SK-N-MC (cell line): ENCODE measurements at regions not wholly inside any gene's neighbourhood (a gene's known extent, or its start where the extent isn't known, plus 50 kb on each side); places are given as distances from the start of the nearest gene placed in this dataset.
"Not testable (repeated sequence)": the region's sequence is repeated elsewhere in the genome, so short reads cannot be mapped to it uniquely, and the experiment has no call there.

ENCODE experiments used
- DNase-seq: peaks from one replicate; pipeline ENCODE4 v3.0.0-alpha.2; 2011; ENCODE audit warnings: low read depth, low spot score
- H3K27ac ChIP-seq: fragments of 200-600 bp; sonication (generic); 2 replicates; pipeline ENCODE4 v1.5.1; 2016; ENCODE audit warnings: mixed run types
- H3K36me3 ChIP-seq: fragments of 200-600 bp; sonication (generic); 2 replicates; pipeline ENCODE4 v1.6.1; 2017; ENCODE audit warnings: antibody characterized with exemption, low read length, mixed read lengths; ENCODE audit not compliant: insufficient read depth
- H3K4me3 ChIP-seq: fragments of 200-600 bp; sonication (generic); 2 replicates; pipeline ENCODE4 v1.5.1; 2016
- H3K9ac ChIP-seq: fragments of 200-600 bp; sonication (generic); 2 replicates; pipeline ENCODE4 v1.8.0; 2017; ENCODE audit warnings: mixed run types, mixed read lengths; ENCODE audit not compliant: insufficient read length
- H3K9me3 ChIP-seq: fragments of 200-600 bp; sonication (generic); 2 replicates; pipeline ENCODE4 v1.6.1; 2017; ENCODE audit warnings: low read depth, mild to moderate bottlenecking, antibody characterized with exemption, low read length, moderate library complexity, mixed read lengths
- EZH2 ChIP-seq: fragments of 200-600 bp; sonication (generic); IDR thresholded peaks from one replicate; pipeline ENCODE4 v1.6.1; 2017; ENCODE audit warnings: antibody characterized with exemption
- FOXP2 ChIP-seq: optimal IDR thresholded peaks from 2 replicates; pipeline ENCODE3; 2011; ENCODE audit warnings: mild to moderate bottlenecking, moderate library complexity; ENCODE audit not compliant: insufficient read depth; ENCODE audit errors: extremely low read length, control extremely low read depth
- POLR2AphosphoS5 ChIP-seq: IDR thresholded peaks from 2 replicates; pipeline ENCODE4 v1.6.1; 2012; ENCODE audit warnings: mild to moderate bottlenecking, low read depth, low read length, borderline replicate concordance

GRCh38 chr9:88870627-88871026, 120.6 kb upstream of the S1PR3 start:
- no peak for DNase-seq
- Histone ChIP-seq H3K27ac (no peak overlapping the region), H3K9me3 (no peaks in the 10 kb centered on the region), H3K9ac (no peak overlapping the region), H3K4me3 (no peak overlapping the region), H3K36me3 (no peaks in the 10 kb centered on the region)
- TF ChIP-seq EZH2: no peak
- TF ChIP-seq POLR2AphosphoS5: no peak
- TF ChIP-seq FOXP2: no peak

GRCh38 chr9:88871669-88872068, 119.6 kb upstream of the S1PR3 start:
- no peaks in the 10 kb centered on the region for H3K9me3 ChIP-seq
- no peak for TF ChIP-seq POLR2AphosphoS5
- TF ChIP-seq FOXP2: no peak
- TF ChIP-seq EZH2: no peak
- DNase-seq: no peak
- no peaks in the 10 kb centered on the region for H3K36me3 ChIP-seq
- H3K4me3 ChIP-seq: no peak overlapping the region
- no peak overlapping the region for H3K9ac ChIP-seq
- no peak overlapping the region for H3K27ac ChIP-seq

GRCh38 chr9:88872192-88872946, 118.9 kb upstream of the S1PR3 start:
- DNase-seq: no peak
- Histone ChIP-seq H3K4me3 (no peak overlapping the region), H3K9ac (no peak overlapping the region), H3K36me3 (no peaks in the 10 kb centered on the region), H3K27ac (no peak overlapping the region), H3K9me3 (no peaks in the 10 kb centered on the region)
- TF ChIP-seq POLR2AphosphoS5: no peak
- TF ChIP-seq EZH2: no peak
- no peak for TF ChIP-seq FOXP2

- H3K27ac ChIP-seq: no peak overlapping the region
- no peak for DNase-seq
Observed at GRCh38 chr9:88873635-88874034, 117.6 kb upstream of the S1PR3 start.

DNA sequence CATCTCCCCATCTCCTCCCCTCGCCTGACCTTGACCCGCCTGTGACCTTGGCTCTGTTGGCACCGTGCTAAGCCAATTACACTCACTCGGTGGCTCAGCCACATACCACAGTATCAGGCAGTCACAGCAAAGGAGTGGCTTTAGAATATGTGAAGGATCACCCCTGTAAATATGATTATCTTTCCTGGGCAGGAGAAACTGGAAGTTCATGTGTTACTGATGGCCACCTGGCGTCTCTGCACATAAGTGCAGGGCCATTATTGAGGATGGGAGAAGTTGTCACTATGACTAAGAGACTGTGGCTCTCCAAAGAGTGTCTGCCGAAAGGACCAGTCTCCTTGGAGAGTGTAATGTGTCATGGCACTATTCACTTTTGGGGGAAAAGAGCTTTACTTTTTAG, 116.9 kb upstream of the S1PR3 start:
- H3K27ac ChIP-seq: no peak overlapping the region
- no peak for TF ChIP-seq FOXP2
- no peak for TF ChIP-seq EZH2
- no peak for TF ChIP-seq POLR2AphosphoS5
- H3K4me3 ChIP-seq: no peak overlapping the region
- H3K36me3 ChIP-seq: no peaks in the 10 kb centered on the region
- H3K9ac ChIP-seq: no peak overlapping the region
- no peak for DNase-seq
- no peaks in the 10 kb centered on the region for H3K9me3 ChIP-seq

More at GRCh38 chr9:88873635-88874034, 117.6 kb upstream of the S1PR3 start:
- TF ChIP-seq FOXP2 (no peak), POLR2AphosphoS5 (no peak), EZH2 (no peak)
- Histone ChIP-seq H3K36me3 (no peaks in the 10 kb centered on the region), H3K4me3 (no peak overlapping the region), H3K9me3 (no peaks in the 10 kb centered on the region), H3K9ac (no peak overlapping the region)

GRCh38 chr9:88875400-88876120, 115.7 kb upstream of the S1PR3 start:
- Histone ChIP-seq H3K9me3 (no peaks in the 10 kb centered on the region), H3K27ac (no peak overlapping the region), H3K4me3 (no peak overlapping the region), H3K9ac (no peak overlapping the region), H3K36me3 (no peaks in the 10 kb centered on the region)
- no peak for DNase-seq
- no peak for TF ChIP-seq POLR2AphosphoS5
- no peak for TF ChIP-seq EZH2
- no peak for TF ChIP-seq FOXP2

DNA sequence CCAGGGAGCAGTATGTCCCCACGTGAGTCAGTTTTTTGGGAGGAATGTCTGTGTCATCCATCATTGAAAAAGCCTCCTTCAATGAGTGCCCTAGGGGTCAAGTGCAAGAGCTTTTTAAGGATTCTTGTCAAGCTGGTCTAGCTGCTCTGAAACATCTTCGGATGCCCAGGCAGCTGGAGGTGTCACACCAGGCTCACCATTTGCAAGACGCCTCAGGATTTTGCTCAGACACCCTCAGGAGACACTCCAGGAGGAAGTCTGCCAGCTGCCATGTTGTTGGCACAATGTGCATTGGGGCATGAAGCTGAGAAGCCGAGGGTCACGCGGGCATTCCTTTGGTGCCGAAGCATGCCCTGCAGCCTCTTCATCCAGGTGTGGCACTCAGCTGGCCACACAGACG, 111.1 kb upstream of the S1PR3 start:
- no peak for DNase-seq
- no peak for TF ChIP-seq FOXP2
- no peak for TF ChIP-seq EZH2
- no peak for TF ChIP-seq POLR2AphosphoS5
- Histone ChIP-seq H3K9ac (no peak overlapping the region), H3K9me3 (no peaks in the 10 kb centered on the region), H3K4me3 (no peak overlapping the region), H3K27ac (no peak overlapping the region), H3K36me3 (no peaks in the 10 kb centered on the region)

GRCh38 chr9:88884291-88884690, 107.0 kb upstream of the S1PR3 start:
- H3K9ac ChIP-seq: not testable (repeated sequence)

GRCh38 chr9:88886762-88887161, 104.5 kb upstream of the S1PR3 start:
- not testable (repeated sequence) for H3K9ac ChIP-seq, H3K9me3 ChIP-seq, DNase-seq, H3K4me3 ChIP-seq, H3K36me3 ChIP-seq, H3K27ac ChIP-seq

More at GRCh38 chr9:88884291-88884690, 107.0 kb upstream of the S1PR3 start:
- not testable (repeated sequence) for H3K4me3 ChIP-seq, H3K27ac ChIP-seq, DNase-seq, H3K36me3 ChIP-seq, H3K9me3 ChIP-seq
